Peyer's patch (tissue), 4 donors: ENCODE measurements at regions not wholly inside any gene's neighbourhood (a gene's known extent, or its start where the extent isn't known, plus 50 kb on each side); places are given as distances from the start of the nearest gene placed in this dataset.

ENCODE experiments used
- POLR2A ChIP-seq, 2 donors: fragments of 450-650 bp; IDR thresholded peaks; one replicate each; pipeline ENCODE4 v1.5.1; 2017; ENCODE audit warnings: antibody characterized with exemption in 2 of 2, mild to moderate bottlenecking in 2 of 2, moderate library complexity in 2 of 2
- TF ChIP-seq, protein P1 (sequence below), 6 experiments: fragments of 450-650 bp in 4 of 6; fragments of 200-600 bp in 2 of 6; sonication (generic) in 1 of 6; IDR thresholded peaks; one replicate each; pipeline ENCODE4 v1.5.1; 2017 to 2019; ENCODE audit warnings: antibody characterized with exemption in 6 of 6, mild to moderate bottlenecking in 3 of 6, moderate library complexity in 1 of 6

DNA sequence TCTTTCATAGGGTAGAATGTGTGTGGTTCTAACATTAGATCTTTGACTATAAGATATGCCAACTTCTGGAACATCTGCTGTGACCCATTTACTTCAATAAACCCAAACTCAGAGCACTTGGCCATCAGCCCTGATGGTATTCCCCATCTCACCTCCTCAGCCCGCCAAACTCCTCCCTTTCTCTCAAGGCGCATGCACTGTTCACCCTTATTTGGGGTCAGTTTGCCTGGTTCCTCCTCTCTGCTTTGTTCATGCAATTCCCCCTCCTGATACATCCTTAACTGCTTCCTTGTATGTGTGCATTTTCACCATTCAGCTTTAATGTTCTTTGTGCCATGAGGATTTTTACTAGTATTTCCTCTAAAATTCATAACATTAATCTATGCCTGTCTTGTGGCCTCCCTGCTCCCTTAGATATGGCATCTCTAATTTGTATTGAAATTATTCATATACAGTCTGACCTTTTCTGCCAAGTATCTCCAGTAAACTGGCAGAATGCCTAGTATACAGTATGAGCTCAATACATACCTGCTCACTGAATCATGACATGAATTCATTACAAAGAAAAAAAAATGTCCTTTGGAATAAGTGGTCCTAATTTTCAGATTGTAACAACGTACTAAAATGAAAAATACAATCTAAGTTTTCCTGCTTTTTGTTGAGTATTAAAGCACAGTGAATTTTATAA is 336.8 kb upstream of the IGFBP3 start:
- TF ChIP-seq, protein P1, sequence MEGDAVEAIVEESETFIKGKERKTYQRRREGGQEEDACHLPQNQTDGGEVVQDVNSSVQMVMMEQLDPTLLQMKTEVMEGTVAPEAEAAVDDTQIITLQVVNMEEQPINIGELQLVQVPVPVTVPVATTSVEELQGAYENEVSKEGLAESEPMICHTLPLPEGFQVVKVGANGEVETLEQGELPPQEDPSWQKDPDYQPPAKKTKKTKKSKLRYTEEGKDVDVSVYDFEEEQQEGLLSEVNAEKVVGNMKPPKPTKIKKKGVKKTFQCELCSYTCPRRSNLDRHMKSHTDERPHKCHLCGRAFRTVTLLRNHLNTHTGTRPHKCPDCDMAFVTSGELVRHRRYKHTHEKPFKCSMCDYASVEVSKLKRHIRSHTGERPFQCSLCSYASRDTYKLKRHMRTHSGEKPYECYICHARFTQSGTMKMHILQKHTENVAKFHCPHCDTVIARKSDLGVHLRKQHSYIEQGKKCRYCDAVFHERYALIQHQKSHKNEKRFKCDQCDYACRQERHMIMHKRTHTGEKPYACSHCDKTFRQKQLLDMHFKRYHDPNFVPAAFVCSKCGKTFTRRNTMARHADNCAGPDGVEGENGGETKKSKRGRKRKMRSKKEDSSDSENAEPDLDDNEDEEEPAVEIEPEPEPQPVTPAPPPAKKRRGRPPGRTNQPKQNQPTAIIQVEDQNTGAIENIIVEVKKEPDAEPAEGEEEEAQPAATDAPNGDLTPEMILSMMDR (IDR thresholded peaks at IDR 0.05), result no peak
- TF ChIP-seq POLR2A (IDR thresholded peaks at IDR 0.05), result no peak
